COR-L47 (cell line): ENCODE measurements at regions not wholly inside any gene's neighbourhood (a gene's known extent, or its start where the extent isn't known, plus 50 kb on each side); places are given as distances from the start of the nearest gene placed in this dataset.

ENCODE experiments used
- DNase-seq: peaks from one replicate; lab custom pipeline; 2025; lab: John Stamatoyannopoulos, UW

- no peak for DNase-seq
These were observed 52.6 kb upstream of the KATNAL1 start for GRCh38 chr13:30359991-30360390.

DNA sequence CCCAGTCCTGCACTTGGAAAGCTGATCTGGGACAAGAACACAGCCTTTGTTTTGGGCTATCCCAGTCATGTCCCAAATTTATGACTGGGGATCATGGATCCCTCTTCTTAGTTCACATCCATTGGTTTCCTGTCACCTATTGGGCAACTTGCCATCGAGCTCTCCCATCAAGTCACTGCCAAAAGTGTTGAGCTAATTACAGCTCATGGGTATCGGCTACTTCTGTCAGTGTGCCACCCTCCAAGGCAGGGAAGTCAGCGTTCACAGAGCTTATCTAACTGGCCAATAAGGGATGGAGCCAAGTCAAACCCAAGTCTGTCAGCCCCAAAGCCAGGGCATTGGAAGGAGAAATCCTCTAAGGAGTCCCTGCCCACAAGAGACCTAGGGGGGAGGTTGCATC, 53.2 kb upstream of the KATNAL1 start:
- DNase-seq = peak; percentile 11

DNA sequence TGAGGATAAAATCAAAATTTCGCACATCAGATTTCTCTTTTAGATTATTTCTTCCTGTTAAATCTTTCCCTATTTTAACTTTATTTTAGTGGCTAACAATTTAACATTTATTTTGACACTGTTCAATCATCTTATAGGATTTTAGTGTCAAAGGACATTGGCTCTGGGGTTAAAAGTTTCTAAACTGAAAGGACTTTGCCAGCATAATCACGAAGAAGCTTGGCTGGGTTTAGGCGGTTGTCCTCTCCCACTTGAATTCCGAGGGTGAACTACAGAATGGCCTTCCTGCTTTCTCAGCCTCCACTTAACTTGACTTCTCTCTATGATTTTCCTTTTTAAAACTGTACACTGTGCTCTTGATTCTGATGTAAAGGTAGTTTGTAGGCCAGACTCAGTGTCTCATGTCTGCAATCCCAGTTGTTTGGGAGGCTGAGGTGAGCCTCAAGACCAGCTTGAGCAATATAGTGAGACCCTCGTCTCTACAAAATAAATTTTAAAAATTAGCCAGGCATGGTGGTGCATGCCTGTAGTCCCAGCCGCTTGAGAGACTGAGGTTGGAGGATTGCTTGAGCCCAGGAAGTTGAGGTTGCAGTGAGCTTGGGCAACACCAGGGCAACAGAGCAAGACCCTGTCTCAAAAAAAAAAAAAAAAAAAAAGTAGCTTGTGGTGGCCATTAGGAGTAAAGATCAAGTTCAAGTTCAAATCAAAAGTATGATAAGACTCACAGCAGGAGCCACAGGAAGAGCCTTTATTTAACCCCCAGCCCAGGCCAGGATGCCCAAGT, 54.8 kb upstream of the KATNAL1 start:
- DNase-seq = no peak

- no peak for DNase-seq
These were observed 55.5 kb upstream of the KATNAL1 start for GRCh38 chr13:30362869-30363268.

DNA sequence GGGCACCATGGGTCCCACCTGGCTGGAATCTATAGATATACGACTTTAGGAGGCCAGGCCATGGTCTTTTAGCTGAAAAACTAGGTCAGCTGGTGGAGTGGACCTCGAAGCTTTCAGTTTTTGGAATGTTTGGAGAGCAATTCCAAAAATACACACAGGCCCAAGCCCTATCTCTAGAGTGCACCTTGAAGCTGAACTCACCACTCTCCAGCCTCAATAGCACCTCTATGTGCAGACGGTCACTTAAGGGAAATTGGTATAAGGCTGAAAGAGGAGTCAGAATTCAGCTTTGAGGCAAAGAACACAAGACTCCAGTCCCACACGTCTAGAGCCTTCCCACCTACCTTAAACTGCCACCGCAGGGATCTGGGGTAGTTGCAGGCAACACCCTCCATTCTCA, 56.4 kb upstream of the KATNAL1 start:
- no peak for DNase-seq

DNA sequence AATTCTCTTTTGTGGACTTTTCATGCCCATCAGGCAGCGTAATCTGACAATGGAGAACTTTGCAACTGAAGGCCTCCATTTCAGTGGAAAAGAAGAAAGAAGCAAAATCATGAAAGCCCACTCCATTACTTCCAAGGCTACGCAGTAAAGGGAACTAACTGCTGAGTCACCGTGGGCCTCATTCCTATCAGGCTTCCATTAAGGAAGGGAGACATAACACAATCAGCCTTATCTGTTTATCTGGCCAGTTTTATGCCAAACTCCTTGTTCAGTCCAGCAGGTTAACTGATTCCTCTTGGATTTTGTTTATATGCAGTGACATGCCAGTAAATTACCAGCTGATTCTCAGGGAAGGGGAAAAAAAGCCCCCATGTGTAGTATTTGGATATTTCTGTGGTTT, 56.8 kb upstream of the KATNAL1 start:
- DNase-seq = no peak

- no peak for DNase-seq
These were observed 57.4 kb upstream of the UBE2L5 start for GRCh38 chr13:30364876-30365275.

GRCh38 chr13:30366088-30366487, 56.2 kb upstream of the UBE2L5 start:
- DNase-seq = no peak

- DNase-seq = no peak
These were observed 55.0 kb upstream of the UBE2L5 start for GRCh38 chr13:30367296-30367695.

DNA sequence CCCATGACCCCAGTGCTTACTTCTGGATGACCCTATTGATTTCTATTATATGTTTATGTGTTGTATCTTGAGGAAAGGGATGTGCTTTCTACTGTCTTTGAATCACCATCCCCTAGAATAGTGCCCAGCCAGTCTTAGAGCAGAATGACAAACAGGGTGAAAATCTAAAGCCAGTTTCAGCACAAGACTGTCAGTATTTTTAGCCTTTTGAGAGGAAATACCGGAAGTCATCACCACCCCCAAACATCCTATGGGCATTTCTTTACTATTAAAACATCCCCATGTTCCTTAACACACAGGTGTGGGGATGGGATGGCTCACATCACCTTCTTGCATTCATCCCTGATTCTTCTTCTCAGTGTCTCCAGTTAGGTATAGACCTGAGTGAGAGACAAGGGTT, 52.1 kb upstream of the UBE2L5 start:
- DNase-seq = no peak

- no peak for DNase-seq
These were observed 51.3 kb upstream of the UBE2L5 start for GRCh38 chr13:30370916-30371521.

GRCh38 chr13:30371649-30372265, 50.5 kb upstream of the UBE2L5 start:
- no peak for DNase-seq
